IPS DF 6.9 (cell line): ENCODE measurements at regions not wholly inside any gene's neighbourhood (a gene's known extent, or its start where the extent isn't known, plus 50 kb on each side); places are given as distances from the start of the nearest gene placed in this dataset.

Experiments used
- DNase-seq: peaks from one replicate; pipeline ENCODE4 v3.0.0-alpha.2; 2013; ENCODE audit warnings: low read depth, low spot score
- H3K27ac ChIP-seq: one replicate; pipeline ENCODE4 v1.5.1; 2013; ENCODE audit warnings: low read length, control low read depth
- H3K27me3 ChIP-seq: 2 replicates; pipeline ENCODE4 v1.6.1; 2013; ENCODE audit warnings: mild to moderate bottlenecking, low read length; ENCODE audit not compliant: control insufficient read depth, insufficient read depth
- H3K36me3 ChIP-seq: 2 replicates; pipeline ENCODE4 v1.6.1; 2013; ENCODE audit warnings: low read length; ENCODE audit not compliant: control insufficient read depth, insufficient read depth
- H3K4me1 ChIP-seq: 2 replicates; pipeline ENCODE4 v1.6.1; 2013; ENCODE audit warnings: low read length; ENCODE audit not compliant: control insufficient read depth, insufficient read depth
- H3K4me3 ChIP-seq: 2 replicates; pipeline ENCODE4 v1.5.1; 2013; ENCODE audit warnings: mild to moderate bottlenecking, low read length
- H3K9me3 ChIP-seq: 2 replicates; pipeline ENCODE4 v1.6.1; 2013; ENCODE audit warnings: low read length, inconsistent platforms; ENCODE audit not compliant: control insufficient read depth, insufficient read depth
- WGBS: extraction: QIAGEN DNeasy Blood & Tissue Kit; methylation state at CpG from one replicate; pipeline ENCODE4 v1.1.7; 2013; ENCODE audit warnings: mixed read lengths, missing lambda C conversion rate; ENCODE audit not compliant: insufficient read length, insufficient coverage; 5-methylcytosine and 5-hydroxymethylcytosine counted together

- Histone ChIP-seq H3K4me3 (no peak overlapping the region), H3K4me1 (no peaks in the 10 kb centered on the region), H3K36me3 (no peaks in the 10 kb centered on the region), H3K27ac (no peak overlapping the region), H3K27me3 (no peaks in the 10 kb centered on the region), H3K9me3 (no peaks in the 10 kb centered on the region)
- no peak for DNase-seq
- no CpG with 5 or more reads among the region's 6 CpGs for WGBS
These were observed 343.0 kb upstream of the ZFHX3 start for GRCh38 chr16:73390936-73391335.

GRCh38 chr16:73390491-73390890 is 342.6 kb upstream of the ZFHX3 start:
- no peaks in the 10 kb centered on the region for H3K9me3 ChIP-seq
- H3K27ac ChIP-seq, result no peak overlapping the region
- no peak overlapping the region for H3K4me3 ChIP-seq
- no peak for DNase-seq
- no peaks in the 10 kb centered on the region for H3K4me1 ChIP-seq
- no peaks in the 10 kb centered on the region for H3K36me3 ChIP-seq
- no peaks in the 10 kb centered on the region for H3K27me3 ChIP-seq
- WGBS, result no CpG with 5 or more reads among the region's 5 CpGs

- Histone ChIP-seq H3K4me3 (no peak overlapping the region), H3K4me1 (no peaks in the 10 kb centered on the region), H3K27me3 (no peaks in the 10 kb centered on the region), H3K27ac (no peak overlapping the region), H3K9me3 (no peaks in the 10 kb centered on the region), H3K36me3 (no peaks in the 10 kb centered on the region)
- no CpG with 5 or more reads among the region's 6 CpGs for WGBS
- DNase-seq, result no peak
These were observed 341.2 kb upstream of the ZFHX3 start for GRCh38 chr16:73389085-73389484.

- no peak overlapping the region for H3K27ac ChIP-seq
- no peak for DNase-seq
- WGBS, result no CpG with 5 or more reads among the region's 3 CpGs
- H3K9me3 ChIP-seq, result no peaks in the 10 kb centered on the region
- H3K27me3 ChIP-seq, result no peaks in the 10 kb centered on the region
- no peak overlapping the region for H3K4me3 ChIP-seq
- H3K36me3 ChIP-seq, result no peaks in the 10 kb centered on the region
- no peaks in the 10 kb centered on the region for H3K4me1 ChIP-seq
These were observed 340.1 kb upstream of the ZFHX3 start for GRCh38 chr16:73387979-73388378.

GRCh38 chr16:73385696-73386095 is 337.8 kb upstream of the ZFHX3 start:
- WGBS, result no CpG with 5 or more reads among the region's 5 CpGs
- H3K27me3 ChIP-seq, result no peaks in the 10 kb centered on the region
- H3K36me3 ChIP-seq, result no peaks in the 10 kb centered on the region
- no peak overlapping the region for H3K27ac ChIP-seq
- H3K4me1 ChIP-seq, result no peaks in the 10 kb centered on the region
- DNase-seq, result no peak
- H3K4me3 ChIP-seq, result no peak overlapping the region
- no peaks in the 10 kb centered on the region for H3K9me3 ChIP-seq

GRCh38 chr16:73384506-73385089 is 336.7 kb upstream of the ZFHX3 start:
- no peak for DNase-seq
- H3K4me1 ChIP-seq, result no peaks in the 10 kb centered on the region
- H3K9me3 ChIP-seq, result no peaks in the 10 kb centered on the region
- H3K27ac ChIP-seq, result no peak overlapping the region
- no peak overlapping the region for H3K4me3 ChIP-seq
- H3K36me3 ChIP-seq, result no peaks in the 10 kb centered on the region
- no peaks in the 10 kb centered on the region for H3K27me3 ChIP-seq
- WGBS, result no CpG with 5 or more reads among the region's 5 CpGs

GRCh38 chr16:73383988-73384365 is 336.0 kb upstream of the ZFHX3 start:
- no peaks in the 10 kb centered on the region for H3K9me3 ChIP-seq
- DNase-seq, result no peak
- no CpG with 5 or more reads among the region's 3 CpGs for WGBS
- H3K27me3 ChIP-seq, result no peaks in the 10 kb centered on the region
- no peak overlapping the region for H3K4me3 ChIP-seq
- H3K36me3 ChIP-seq, result no peaks in the 10 kb centered on the region
- H3K4me1 ChIP-seq, result no peaks in the 10 kb centered on the region
- H3K27ac ChIP-seq, result no peak overlapping the region

GRCh38 chr16:73383195-73383987 is 335.5 kb upstream of the ZFHX3 start:
- Histone ChIP-seq H3K36me3 (no peaks in the 10 kb centered on the region), H3K4me1 (no peaks in the 10 kb centered on the region), H3K27ac (no peak overlapping the region), H3K4me3 (no peak overlapping the region), H3K9me3 (no peaks in the 10 kb centered on the region), H3K27me3 (no peaks in the 10 kb centered on the region)
- WGBS, result no CpG with 5 or more reads among the region's 21 CpGs
- no peak for DNase-seq

GRCh38 chr16:73378471-73378870 is 330.5 kb upstream of the ZFHX3 start:
- H3K4me1 ChIP-seq, result no peaks in the 10 kb centered on the region
- no CpG with 5 or more reads among the region's 4 CpGs for WGBS
- H3K27me3 ChIP-seq, result no peaks in the 10 kb centered on the region
- H3K36me3 ChIP-seq, result no peaks in the 10 kb centered on the region
- H3K27ac ChIP-seq, result no peak overlapping the region
- no peaks in the 10 kb centered on the region for H3K9me3 ChIP-seq
- DNase-seq, result no peak
- no peak overlapping the region for H3K4me3 ChIP-seq

GRCh38 chr16:73371584-73372319 is 323.8 kb upstream of the ZFHX3 start:
- no peaks in the 10 kb centered on the region for H3K27me3 ChIP-seq
- no peaks in the 10 kb centered on the region for H3K4me1 ChIP-seq
- no peaks in the 10 kb centered on the region for H3K9me3 ChIP-seq
- H3K4me3 ChIP-seq, result no peak overlapping the region
- H3K36me3 ChIP-seq, result no peaks in the 10 kb centered on the region
- DNase-seq, result no peak
- WGBS, result no CpG with 5 or more reads among the region's 9 CpGs
- no peak overlapping the region for H3K27ac ChIP-seq
